Ramos (cell line): ENCODE measurements at regions not wholly inside any gene's neighbourhood (a gene's known extent, or its start where the extent isn't known, plus 50 kb on each side); places are given as distances from the start of the nearest gene placed in this dataset.

ENCODE experiments used
- in situ Hi-C: fragments of 300-500 bp; cut with MboI; formaldehyde crosslinking; loops from one replicate; pipeline ENCODE4 v1.14.3; 2022; ENCODE audit warnings: low sequenced_read_pairs; ENCODE audit not compliant: unreplicated experiment

DNA sequence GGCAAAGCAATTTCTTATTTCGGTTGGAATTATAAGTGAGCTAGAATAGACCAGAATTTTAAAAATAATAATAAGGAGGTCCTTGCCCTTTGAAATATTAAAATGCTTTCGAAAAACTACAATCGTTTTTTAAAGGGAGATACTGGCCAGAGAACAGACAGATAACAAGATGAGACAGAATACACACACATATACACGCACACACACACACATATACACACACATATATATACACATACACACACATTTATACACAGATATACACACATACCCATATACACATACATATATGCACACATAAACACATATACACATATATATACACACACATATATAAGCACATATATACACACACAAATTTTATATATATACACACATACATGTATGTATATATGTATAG lies 175.3 kb upstream of the MIR17HG start:
- in situ Hi-C loops, result no loop called here

DNA sequence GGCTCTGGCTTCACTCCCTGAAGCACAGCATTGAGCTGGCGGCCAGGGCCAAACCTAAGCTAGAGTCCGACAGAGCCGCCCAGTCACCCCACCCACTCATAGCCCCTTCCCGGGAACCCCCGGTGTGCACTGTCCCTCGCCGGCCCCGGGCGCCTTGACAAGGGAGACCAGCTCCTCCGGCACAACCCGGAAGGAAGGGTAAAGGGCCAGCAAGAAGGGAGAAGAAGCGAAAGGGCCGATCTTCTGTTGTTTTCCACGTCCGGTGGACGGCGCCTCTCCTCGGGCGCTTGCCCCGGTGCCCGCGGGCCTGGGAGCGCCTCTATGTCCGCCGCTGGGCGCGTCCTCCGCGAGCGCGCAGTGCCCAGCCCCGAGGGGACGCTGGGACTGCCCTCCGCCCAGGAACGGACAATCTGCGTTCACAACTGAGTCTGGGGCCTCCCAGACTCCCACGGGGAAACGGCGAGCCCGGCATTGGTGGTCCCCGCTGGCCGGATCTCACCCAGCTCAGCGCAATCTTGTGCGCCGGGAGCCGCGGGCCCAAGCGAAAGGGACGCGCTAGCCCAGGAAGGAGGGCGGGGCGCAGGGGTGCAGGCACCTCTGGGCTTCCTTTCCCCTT lies 172.5 kb upstream of the MIR17HG start:
- in situ Hi-C loops, result no loop called here

DNA sequence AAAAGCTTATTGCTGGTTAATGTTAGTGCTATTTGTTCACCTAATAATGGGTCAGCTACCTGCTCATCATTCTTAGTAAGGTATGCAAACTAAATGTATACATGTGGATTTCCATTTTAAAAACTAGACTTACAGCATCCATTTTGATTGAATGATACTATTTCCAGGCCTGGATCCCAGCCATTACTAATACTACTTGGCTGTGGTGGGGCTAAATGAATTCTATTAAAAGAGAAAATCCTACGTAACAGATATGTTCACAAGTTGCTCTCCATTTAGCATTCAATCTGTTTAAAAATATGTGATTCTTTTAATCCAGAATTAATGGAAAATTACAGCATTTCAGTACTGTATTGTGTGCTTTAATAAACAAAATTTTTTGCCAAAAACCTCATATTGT lies 169.4 kb upstream of the MIR17HG start:
- in situ Hi-C loops, result no loop called here

DNA sequence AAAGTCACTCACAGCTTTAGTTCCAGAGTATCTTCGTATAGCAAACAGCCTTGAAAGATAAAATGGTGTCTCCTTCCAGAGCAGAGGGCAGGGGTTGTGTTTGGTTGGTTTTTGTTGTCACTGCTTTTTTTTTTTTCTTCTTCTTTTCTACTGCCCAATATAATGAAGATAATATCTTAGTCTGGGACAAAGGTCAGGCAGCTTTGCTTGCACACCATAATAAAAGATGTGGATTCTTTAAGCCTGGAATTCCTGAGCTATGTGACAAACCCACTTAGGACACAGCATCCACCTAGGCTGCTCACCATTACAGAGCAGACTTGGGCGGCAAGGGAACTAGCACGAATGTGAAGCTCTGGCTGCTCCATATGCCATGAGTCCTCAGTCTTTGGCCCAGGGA lies 165.6 kb upstream of the MIR17HG start:
- in situ Hi-C loops, result no loop called here

DNA sequence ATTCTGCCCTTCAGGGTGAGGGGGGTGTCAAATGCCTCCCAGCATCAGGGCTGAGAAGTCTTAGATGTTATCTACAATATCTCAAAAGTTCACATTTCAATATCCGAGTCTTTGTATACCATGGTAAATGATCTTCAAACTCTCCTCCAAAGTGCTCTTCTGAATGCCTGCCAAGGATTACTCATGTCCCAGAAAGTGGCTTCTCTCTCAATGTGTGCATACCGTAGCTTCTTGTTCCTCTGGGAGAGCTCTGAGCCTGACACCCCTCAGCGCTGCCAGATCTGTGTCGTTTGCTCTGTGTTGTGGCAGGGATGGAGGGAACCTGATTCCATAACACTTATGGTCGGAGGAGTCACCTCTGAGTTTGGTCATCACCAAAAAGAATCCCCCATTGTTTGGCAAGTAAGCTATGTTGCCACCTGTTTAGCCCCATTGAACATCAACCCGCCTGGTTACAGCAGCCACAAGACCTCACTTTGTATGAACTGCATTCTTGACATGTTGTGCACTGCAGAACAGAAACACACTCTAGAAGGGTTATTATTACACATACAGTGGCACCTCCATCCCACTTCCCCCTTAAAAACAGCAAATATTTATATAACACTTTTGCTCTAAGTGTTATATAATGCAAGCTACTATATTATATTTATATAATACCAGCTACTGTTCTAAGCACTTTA lies 163.1 kb upstream of the MIR17HG start:
- in situ Hi-C loops, result no loop called here

DNA sequence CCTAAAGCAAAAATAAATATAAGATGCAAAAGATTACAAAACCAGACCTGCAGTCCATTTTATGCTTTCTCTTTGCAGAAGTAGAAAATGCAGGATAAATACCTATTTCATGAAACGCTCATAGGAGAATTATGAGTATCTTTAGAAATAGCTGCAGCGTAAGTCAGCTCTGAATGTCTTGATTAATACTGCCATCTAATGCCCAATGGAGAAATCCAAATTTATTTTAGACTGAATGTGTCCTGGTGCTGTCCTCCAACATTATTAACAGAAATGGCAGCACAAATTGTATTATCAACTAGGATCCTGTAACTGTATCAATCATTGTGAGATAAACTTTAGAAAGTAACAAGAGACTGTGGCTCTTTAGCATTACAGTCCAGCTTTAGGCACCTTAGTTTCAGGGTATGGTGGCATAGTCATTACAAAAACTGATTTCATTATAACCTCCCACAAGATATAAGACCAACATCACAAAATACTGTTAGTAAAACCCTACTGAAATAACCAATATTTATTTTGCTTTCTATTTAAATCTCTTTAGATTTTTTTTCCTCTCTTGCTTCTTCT lies 162.1 kb upstream of the MIR17HG start:
- in situ Hi-C loops, result no loop called here

DNA sequence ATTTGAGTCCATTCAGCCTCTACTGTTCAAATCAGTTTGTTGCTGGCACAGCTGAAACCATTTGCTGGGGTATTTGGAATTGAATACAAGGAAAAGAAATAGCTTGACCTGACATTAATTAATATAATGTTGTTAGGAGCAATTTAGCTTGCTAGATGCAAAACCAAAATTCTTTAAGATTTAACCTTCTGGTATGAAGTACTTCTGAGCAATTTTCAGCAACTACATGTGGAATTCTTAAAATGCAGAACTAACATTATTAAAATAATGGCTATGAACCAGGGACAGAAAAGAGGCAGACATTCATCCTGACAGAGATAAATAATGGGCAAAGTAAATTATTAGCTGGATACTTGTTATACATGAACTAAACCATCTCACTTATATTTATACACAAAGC lies 160.0 kb upstream of the MIR17HG start:
- in situ Hi-C loops, result no loop called here

DNA sequence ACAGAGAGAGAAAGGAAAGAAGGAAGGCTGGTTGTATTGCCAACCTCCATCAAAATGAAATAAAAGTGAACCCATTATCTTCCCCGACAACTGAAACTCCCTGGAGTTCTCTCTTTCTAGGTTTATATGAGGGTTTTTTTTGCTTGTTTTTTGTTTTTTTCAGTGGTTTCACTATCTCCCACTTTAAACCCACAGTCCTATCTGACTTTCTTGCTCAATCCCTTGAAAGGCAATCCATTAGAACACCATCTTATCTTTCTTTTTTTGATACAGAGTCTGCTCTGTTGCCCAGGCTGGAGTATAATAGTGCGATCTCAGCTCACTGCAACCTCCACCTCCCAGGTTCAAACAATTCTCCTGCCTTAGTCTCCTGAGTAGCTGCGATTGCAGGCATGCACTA lies 158.0 kb upstream of the MIR17HG start:
- in situ Hi-C loops, result no loop called here

DNA sequence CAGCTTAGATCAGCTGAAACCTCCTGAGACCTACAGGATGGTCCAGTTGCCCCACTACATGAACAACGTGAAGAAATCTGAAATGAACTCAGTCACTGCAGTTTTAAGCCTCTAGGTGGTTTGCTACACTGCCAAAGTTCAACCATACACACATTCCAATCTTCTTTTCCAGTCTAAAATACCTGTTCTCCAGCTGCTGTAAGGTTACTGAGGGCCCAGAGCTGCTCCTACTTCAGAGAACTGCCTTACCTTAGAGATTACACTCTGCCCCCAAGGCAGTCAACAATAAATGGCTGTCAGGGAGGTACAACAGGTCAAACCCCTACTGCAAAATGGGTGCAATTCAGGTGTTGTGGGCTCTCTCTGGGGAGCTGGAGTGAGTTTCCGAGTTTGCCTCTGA lies 154.1 kb upstream of the MIR17HG start:
- in situ Hi-C loops, result no loop called here

DNA sequence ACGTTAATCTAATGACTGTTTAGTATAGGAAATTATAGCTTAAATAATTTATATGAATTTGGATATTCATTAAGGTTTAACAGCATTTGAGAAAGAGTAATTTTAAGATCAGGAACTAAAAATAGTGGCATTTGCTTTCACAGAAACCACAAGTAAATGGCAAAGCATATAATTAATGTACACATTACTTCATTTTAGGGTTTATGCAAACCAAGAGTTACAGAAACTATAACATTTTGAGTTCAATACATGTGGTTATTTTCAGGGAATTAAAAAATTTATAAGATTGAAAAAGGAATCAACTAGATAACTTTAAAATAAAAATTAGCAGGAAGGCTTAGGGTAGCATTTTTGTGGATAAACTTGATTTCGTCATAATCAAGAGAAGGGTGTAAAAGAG lies 151.7 kb upstream of the MIR17HG start:
- in situ Hi-C loops, result no loop called here

DNA sequence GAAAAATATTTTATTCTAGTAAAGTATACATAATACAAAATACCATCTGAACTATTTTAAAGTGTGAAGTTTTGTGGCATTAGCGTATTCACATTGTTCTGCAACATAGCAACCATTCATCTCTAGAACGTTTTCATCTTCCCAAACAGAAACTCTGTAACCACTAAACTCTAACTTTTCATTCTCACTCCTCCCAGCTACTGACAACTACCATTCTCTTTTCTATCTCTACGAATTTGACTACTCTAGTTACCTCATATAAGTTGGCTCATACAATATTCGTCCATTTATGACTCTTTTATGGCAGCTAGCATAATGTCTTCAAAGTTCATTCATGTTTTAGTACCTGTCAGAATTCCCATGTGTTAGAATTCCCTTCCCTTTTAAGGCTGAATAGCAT lies 150.5 kb upstream of the MIR17HG start:
- in situ Hi-C loops, result no loop called here

DNA sequence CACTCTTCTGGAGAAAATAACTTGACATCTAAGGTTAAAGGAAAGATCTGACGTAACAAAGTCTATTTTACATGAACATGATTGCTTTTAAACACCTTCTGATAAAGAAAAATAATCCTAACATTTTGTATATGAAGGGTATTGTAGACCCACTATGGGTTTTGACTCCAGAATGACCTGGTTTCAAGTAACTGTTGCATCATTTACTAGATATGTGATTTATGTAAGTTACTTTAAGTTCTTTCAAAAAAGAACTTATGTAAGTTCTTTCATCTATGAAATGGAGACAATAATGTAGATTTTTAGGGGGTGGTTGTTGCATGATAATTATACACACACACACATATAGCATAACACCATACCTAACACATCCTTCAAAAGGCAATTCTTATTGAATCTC lies 147.6 kb upstream of the MIR17HG start:
- in situ Hi-C loops, result no loop called here

DNA sequence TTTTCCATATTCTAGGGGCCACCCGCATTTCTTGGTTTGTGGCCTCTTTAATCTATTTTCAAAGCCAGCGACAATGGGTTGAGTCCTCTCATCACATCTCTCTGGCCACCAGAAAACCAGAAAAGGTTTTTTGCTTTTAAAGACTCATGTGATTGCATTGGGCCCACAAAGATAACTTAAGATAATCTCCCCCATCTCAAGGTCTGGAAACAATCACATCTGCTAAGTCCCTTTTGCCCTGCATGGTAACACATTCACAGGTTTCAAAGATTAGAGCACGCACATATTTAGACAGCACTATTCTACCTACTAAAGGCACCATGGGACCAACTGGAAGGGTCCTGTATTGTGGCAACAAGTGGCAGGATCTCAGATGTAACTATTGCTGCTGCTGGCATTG lies 147.0 kb upstream of the MIR17HG start:
- in situ Hi-C loops, result no loop called here

DNA sequence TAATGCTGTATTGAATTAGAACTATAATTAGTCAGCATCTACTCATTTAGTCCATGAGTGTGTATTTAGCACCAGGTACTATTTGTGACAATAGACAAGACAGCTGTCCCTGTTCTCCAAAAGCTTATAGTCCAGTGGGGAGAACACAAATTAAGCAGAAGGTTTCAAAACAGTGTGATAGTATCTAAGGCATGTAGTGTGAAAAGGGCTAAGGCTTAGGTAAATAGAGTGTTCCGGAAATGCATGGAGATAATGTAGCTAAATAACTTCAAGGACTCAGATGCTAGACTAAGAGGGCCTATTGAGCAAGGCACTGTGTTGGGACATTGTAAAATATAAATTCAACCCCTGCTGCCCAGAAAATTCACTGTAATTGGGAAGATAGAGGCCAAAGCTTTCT lies 144.1 kb upstream of the MIR17HG start:
- in situ Hi-C loops, result no loop called here

DNA sequence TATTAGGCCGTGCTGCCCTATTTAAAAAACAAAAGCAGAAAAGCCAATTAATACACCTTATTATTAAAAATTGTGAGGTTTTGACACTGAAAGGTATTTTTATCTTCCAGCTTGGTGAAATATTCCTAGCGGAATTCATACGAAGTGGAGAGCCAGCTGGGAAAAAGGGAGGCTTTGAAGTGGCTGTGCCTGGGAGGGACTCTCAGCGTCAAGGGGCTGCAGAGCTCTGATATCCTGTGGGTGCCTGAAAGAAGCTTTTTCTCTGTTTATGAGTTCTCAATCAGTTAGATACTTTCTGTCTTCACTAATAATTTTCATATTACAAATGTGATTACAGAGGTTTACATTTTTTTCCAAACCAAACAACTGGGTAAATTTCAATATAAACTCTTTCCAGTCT lies 140.2 kb upstream of the MIR17HG start:
- in situ Hi-C loops, result no loop called here

DNA sequence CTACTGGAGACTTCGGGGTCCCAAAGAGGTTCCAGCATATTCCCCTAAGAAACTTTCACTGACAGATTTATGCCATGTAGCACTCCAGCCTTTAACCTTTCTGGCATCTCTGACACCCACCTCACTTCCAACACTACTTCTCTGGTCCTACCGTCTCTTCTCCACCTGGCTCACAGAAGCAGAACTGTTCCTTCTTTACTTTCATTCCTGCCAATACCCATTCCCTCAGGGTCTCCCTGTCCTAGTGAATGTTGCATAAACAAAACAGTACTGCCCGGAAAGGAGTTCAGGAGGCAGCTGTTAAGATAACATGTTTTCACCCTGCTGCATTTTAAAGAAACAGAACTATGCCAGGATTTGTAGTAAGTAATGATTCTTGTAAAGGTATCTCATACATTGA lies 136.0 kb upstream of the MIR17HG start:
- in situ Hi-C loops, result no loop called here

DNA sequence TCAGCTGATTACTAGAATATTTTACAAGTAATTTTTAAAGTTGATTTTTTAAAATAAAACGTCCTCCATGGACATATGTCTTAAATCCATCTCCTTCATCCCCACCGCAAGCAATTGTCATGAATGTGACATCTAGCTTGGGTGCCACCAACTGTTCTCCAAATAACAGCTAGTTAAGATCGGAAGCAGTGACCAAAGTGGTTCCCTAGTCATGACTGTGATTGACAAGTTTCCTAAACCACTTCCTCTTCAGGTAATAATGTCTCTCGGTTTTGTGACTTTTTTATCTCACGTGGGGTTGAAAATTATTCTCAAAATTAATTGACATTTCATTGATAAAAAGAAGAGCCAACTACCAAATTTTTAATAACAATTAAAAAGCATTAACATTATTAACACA lies 135.3 kb upstream of the MIR17HG start:
- in situ Hi-C loops, result no loop called here

DNA sequence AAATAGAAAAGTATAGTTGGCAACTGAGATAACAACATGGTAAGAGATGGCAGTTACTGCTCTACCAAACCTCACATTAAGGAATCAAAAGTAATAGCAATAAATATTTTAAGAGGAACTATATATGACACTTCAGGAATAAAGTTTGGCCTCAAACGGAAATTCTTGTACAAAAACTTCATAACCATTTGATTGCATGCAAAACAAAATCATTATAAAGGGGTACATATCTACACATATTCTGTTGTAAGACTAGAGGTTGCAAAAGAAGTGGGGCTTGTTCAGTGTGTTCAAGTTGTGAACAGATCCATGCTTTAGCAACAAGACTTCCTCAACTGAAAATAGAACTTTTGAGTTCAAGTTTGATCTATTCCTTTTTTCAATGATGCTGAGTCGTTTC lies 133.5 kb upstream of the MIR17HG start:
- in situ Hi-C loops, result no loop called here

DNA sequence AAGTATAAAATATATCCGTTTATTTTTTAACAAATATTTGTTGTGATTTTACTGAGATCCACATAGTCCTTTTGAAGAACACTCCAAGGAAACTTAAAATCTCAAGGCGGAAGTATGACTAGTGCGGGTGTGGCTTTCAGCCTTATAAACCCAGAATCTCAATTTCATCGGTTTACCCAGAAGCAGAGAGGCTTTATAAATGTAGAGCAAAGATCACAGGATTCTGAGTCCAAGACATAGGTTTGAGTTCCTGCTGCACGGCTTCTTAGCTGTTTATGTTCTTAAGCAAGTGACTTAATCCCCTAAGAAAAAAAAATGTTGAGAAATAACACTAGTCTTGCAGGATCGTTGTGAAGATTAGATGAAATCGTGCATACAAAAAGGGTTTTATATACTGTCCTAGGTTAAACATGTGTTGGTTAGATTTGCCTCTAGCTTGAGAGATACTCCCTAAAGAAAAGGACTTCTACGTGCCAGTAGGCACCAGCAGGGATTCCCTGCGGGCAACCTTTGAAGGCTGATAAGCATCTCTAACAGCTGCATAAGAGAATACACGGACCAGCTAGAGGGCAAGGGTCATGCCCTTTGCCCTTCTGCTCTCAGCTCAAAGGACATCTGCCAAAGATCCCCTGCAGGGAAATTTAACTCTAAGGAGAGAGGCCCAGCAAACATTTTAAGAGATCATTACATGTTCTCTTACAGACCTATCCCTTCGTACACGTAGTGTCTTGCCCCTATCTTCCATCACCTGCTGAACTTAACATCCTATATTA lies 130.4 kb upstream of the MIR17HG start:
- in situ Hi-C loops, result no loop called here

DNA sequence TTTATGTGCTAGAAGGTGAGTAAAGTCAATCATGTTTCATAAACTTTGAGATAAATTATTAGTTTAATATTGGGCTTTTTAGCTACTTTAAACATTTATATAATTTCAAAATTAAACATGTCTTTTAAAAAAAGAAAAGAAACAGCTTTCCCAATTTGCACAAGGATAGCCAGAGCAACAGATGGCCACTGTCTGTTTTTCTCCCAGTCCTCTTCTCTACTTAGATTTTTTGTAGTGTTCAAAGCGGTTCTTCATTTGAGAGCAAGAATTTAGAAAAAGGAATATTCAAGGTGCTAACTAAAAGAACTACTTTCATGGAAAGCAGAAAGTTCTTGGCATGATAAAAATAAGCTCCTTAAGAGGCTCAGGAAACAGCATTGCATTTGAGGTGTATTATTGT lies 128.3 kb upstream of the MIR17HG start:
- in situ Hi-C loops, result no loop called here

DNA sequence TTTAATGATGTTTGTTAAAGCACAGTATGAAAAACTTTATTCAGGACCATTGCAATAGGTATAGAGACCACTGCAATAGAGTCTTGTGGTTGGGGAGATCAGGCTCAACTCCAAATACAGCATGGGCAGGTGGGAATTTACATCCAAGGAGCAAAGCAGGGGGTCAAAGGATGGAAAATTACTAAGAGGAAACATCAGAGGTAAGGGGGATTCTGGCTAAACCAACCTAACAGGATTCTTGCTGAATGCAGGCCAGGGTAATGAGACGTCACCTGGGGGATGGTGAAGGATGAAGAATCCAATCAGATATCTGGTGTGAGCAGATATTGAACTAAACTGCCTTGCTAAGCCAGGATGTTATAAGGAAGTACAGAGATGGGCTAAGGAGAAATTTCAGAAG lies 126.6 kb upstream of the MIR17HG start:
- in situ Hi-C loops, result no loop called here
